ENCODE measurements at regions not wholly inside any gene's neighbourhood (a gene's known extent, or its start where the extent isn't known, plus 50 kb on each side); places are given as distances from the start of the nearest gene placed in this dataset.

DNA sequence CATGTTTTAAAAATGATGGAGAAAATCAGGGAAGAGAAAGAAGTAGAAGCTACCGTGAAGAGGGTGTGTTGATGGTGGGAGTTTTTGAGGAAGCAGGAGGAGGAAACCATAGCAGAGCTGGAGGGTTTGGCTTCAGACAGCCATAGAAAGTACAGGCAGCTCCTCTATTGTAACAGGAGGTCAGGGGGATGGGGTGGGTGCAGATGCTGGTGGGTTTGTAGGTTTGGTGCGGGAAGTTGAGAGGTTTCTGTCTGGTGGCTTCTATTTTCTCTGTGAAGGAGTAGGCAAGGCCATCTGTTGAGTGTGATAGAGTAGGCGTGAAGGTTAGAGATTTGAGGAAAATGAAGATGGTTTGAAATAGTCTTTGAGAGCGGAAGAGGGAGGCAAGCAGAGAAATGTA is 97.7 kb upstream of the TBC1D5 start:
- Histone ChIP-seq H3K27ac (ENCODE audit: insufficient read depth, low read depth, low read length, poor library complexity, severe bottlenecking) (no peak overlapping the region), H3K36me3 (ENCODE audit: control insufficient read depth, insufficient read depth, low read length) (no peaks in the 10 kb centered on the region), H3K27me3 (ENCODE audit: control insufficient read depth, insufficient read depth, low read length, poor library complexity, severe bottlenecking) (no peaks in the 10 kb centered on the region), H3K4me3 (ENCODE audit: insufficient read depth, low read depth, low read length) (no peak overlapping the region), H3K4me1 (ENCODE audit: control insufficient read depth, insufficient read depth, low read length) (no peaks in the 10 kb centered on the region), H3K9me3 (ENCODE audit: control insufficient read depth, low read length) (no peaks in the 10 kb centered on the region)
- 95 to 98% methylated on average over 4 of the region's 4 CpGs for WGBS, 2 experiments

- H3K27ac ChIP-seq (ENCODE audit: insufficient read depth, low read depth, low read length, poor library complexity, severe bottlenecking) = no peak overlapping the region
- no peaks in the 10 kb centered on the region for H3K36me3 ChIP-seq (ENCODE audit: control insufficient read depth, insufficient read depth, low read length)
- H3K9me3 ChIP-seq (ENCODE audit: control insufficient read depth, low read length) = no peaks in the 10 kb centered on the region
- no peak overlapping the region for H3K4me3 ChIP-seq (ENCODE audit: insufficient read depth, low read depth, low read length)
- no peaks in the 10 kb centered on the region for H3K4me1 ChIP-seq (ENCODE audit: control insufficient read depth, insufficient read depth, low read length)
- no peaks in the 10 kb centered on the region for H3K27me3 ChIP-seq (ENCODE audit: control insufficient read depth, insufficient read depth, low read length, poor library complexity, severe bottlenecking)
- 91% methylated on average over 3 to 4 of the region's 6 CpGs for WGBS, 2 experiments
These were observed 94.5 kb upstream of the TBC1D5 start for GRCh38 chr3:17836919-17837318.

DNA sequence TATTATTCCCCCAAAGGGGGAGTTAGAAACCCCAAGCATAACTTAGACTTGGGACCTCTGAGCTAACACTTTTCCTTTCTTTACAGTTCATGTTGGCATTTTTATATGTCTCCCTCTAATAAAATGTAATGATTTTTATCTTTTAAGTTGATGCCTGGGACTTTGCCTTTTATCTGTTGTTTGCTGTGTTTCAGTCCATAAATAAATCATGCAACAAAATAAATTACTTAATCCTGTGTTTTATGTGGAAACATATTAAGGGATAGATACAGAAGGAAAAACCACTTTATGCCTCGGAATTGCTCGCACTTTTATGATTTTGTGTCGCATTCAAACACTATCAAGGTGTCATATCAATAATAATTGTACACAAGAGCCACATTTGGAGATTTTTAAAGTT is 93.7 kb upstream of the TBC1D5 start:
- Histone ChIP-seq H3K36me3 (ENCODE audit: control insufficient read depth, insufficient read depth, low read length) (no peaks in the 10 kb centered on the region), H3K27me3 (ENCODE audit: control insufficient read depth, insufficient read depth, low read length, poor library complexity, severe bottlenecking) (no peaks in the 10 kb centered on the region), H3K4me3 (ENCODE audit: insufficient read depth, low read depth, low read length) (no peak overlapping the region), H3K27ac (ENCODE audit: insufficient read depth, low read depth, low read length, poor library complexity, severe bottlenecking) (no peak overlapping the region), H3K9me3 (ENCODE audit: control insufficient read depth, low read length) (no peaks in the 10 kb centered on the region), H3K4me1 (ENCODE audit: control insufficient read depth, insufficient read depth, low read length) (no peaks in the 10 kb centered on the region)
- 100% methylated on average over 3 of the region's 3 CpGs; no CpG with 5 or more reads in 1 of the 2 experiments for WGBS, 2 experiments

GRCh38 chr3:17833786-17834559 is 91.5 kb upstream of the TBC1D5 start:
- H3K9me3 ChIP-seq (ENCODE audit: control insufficient read depth, low read length) = no peaks in the 10 kb centered on the region

GRCh38 chr3:17832016-17832415 is 89.6 kb upstream of the TBC1D5 start:
- H3K27ac ChIP-seq (ENCODE audit: insufficient read depth, low read depth, low read length, poor library complexity, severe bottlenecking) = no peak overlapping the region
- no peaks in the 10 kb centered on the region for H3K27me3 ChIP-seq (ENCODE audit: control insufficient read depth, insufficient read depth, low read length, poor library complexity, severe bottlenecking)
- H3K4me3 ChIP-seq (ENCODE audit: insufficient read depth, low read depth, low read length) = no peak overlapping the region
- H3K4me1 ChIP-seq (ENCODE audit: control insufficient read depth, insufficient read depth, low read length) = no peaks in the 10 kb centered on the region
- WGBS, 2 experiments = 98 to 100% methylated on average over 2 of the region's 2 CpGs
- no peaks in the 10 kb centered on the region for H3K9me3 ChIP-seq (ENCODE audit: control insufficient read depth, low read length)
- H3K36me3 ChIP-seq (ENCODE audit: control insufficient read depth, insufficient read depth, low read length) = no peaks in the 10 kb centered on the region

More at GRCh38 chr3:17833786-17834559, 91.5 kb upstream of the TBC1D5 start:
- no peak overlapping the region for H3K4me3 ChIP-seq (ENCODE audit: insufficient read depth, low read depth, low read length)
- 89 to 95% methylated on average over 5 of the region's 5 CpGs for WGBS, 2 experiments
- H3K27ac ChIP-seq (ENCODE audit: insufficient read depth, low read depth, low read length, poor library complexity, severe bottlenecking) = no peak overlapping the region
- H3K27me3 ChIP-seq (ENCODE audit: control insufficient read depth, insufficient read depth, low read length, poor library complexity, severe bottlenecking) = no peaks in the 10 kb centered on the region
- H3K36me3 ChIP-seq (ENCODE audit: control insufficient read depth, insufficient read depth, low read length) = no peaks in the 10 kb centered on the region
- no peaks in the 10 kb centered on the region for H3K4me1 ChIP-seq (ENCODE audit: control insufficient read depth, insufficient read depth, low read length)

DNA sequence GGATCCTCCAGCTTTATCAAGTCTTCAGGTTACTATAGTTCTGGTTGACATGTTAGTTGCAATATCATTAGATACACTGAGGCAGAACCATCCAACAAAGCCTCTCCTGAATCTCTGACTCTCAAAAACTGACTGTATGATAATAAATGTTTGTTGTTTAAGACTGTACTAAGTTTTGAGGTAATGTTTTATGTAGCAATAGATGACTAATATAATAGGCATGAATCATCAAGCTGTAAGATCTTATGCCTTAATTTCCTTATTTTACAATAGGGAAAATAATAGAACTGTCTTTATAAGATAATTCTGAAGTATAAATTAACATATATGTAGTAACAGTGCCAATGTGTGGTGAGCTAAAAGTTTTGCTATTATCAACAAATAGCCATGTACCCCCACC is 88.9 kb upstream of the TBC1D5 start:
- Histone ChIP-seq H3K4me1 (ENCODE audit: control insufficient read depth, insufficient read depth, low read length) (no peaks in the 10 kb centered on the region), H3K4me3 (ENCODE audit: insufficient read depth, low read depth, low read length) (no peak overlapping the region), H3K27me3 (ENCODE audit: control insufficient read depth, insufficient read depth, low read length, poor library complexity, severe bottlenecking) (no peaks in the 10 kb centered on the region), H3K9me3 (ENCODE audit: control insufficient read depth, low read length) (no peaks in the 10 kb centered on the region), H3K36me3 (ENCODE audit: control insufficient read depth, insufficient read depth, low read length) (no peaks in the 10 kb centered on the region), H3K27ac (ENCODE audit: insufficient read depth, low read depth, low read length, poor library complexity, severe bottlenecking) (no peak overlapping the region)

DNA sequence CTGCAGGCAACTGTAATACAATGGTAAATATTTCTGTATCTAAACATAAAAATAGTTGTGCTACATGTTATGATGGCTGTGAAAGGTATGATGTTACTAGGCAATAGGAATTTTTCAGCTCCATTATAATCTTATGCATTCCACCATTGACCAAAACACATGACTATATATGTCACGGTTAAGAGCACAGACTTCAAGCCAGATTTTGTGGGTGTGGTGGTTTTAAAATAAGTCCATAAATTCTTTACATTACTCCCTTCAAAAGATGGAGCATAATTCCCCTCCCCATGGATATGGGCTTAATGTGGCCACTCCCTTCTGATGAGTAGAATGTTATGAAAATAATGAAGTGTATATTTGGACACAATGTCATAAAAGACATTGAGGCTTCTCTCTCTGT is 88.4 kb upstream of the TBC1D5 start:
- Histone ChIP-seq H3K4me3 (ENCODE audit: insufficient read depth, low read depth, low read length) (no peak overlapping the region), H3K27ac (ENCODE audit: insufficient read depth, low read depth, low read length, poor library complexity, severe bottlenecking) (no peak overlapping the region), H3K27me3 (ENCODE audit: control insufficient read depth, insufficient read depth, low read length, poor library complexity, severe bottlenecking) (no peaks in the 10 kb centered on the region), H3K9me3 (ENCODE audit: control insufficient read depth, low read length) (no peaks in the 10 kb centered on the region), H3K36me3 (ENCODE audit: control insufficient read depth, insufficient read depth, low read length) (no peaks in the 10 kb centered on the region), H3K4me1 (ENCODE audit: control insufficient read depth, insufficient read depth, low read length) (no peaks in the 10 kb centered on the region)
- no CpG with 5 or more reads among the region's 1 CpG for WGBS, 2 experiments

DNA sequence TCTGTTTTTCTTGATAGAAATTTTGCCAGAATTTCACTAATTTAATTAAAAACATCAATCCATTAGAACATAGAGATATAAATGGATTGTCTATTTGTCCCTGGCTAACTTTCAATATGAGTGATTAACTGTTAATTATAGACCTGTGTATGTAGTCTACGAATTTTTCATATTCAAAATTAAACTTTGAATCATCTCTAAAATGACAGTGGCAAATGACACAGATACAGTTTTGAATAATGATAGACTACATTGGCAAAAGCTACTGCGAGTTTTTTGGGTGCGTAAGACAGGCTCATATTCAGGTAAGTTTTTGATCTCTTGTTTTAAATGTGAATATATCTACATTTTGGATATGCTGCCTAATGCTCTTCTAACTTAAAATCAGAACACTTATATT is 86.0 kb upstream of the TBC1D5 start:
- Histone ChIP-seq H3K4me1 (ENCODE audit: control insufficient read depth, insufficient read depth, low read length) (no peaks in the 10 kb centered on the region), H3K27ac (ENCODE audit: insufficient read depth, low read depth, low read length, poor library complexity, severe bottlenecking) (no peak overlapping the region), H3K27me3 (ENCODE audit: control insufficient read depth, insufficient read depth, low read length, poor library complexity, severe bottlenecking) (no peaks in the 10 kb centered on the region), H3K36me3 (ENCODE audit: control insufficient read depth, insufficient read depth, low read length) (no peaks in the 10 kb centered on the region), H3K4me3 (ENCODE audit: insufficient read depth, low read depth, low read length) (no peak overlapping the region), H3K9me3 (ENCODE audit: control insufficient read depth, low read length) (no peaks in the 10 kb centered on the region)
- WGBS, 2 experiments = 95 to 100% methylated on average over 2 to 3 of the region's 3 CpGs

DNA sequence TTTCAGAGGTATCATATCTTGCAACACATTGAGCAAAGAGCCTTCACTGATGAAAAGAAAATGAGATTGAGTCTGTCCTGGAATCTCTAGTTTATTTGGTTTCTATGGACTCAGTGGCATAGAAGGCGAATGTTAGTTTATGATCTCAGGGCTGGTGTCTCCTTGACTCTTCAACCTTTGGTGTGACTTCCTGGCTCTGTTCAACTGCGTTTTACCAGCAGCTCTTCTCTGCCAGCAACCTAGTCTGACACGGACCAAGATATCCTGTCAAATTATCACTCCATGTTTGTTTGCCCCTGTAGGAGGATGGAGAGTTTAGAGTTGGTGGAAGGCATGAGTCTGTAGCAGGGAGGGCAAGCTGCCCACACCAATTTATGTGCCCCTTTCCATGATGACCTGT is 82.9 kb upstream of the TBC1D5 start:
- H3K36me3 ChIP-seq (ENCODE audit: control insufficient read depth, insufficient read depth, low read length) = no peaks in the 10 kb centered on the region
- H3K4me3 ChIP-seq (ENCODE audit: insufficient read depth, low read depth, low read length) = no peak overlapping the region
- no peaks in the 10 kb centered on the region for H3K4me1 ChIP-seq (ENCODE audit: control insufficient read depth, insufficient read depth, low read length)
- 87 to 92% methylated on average over 2 to 3 of the region's 3 CpGs for WGBS, 2 experiments
- no peaks in the 10 kb centered on the region for H3K27me3 ChIP-seq (ENCODE audit: control insufficient read depth, insufficient read depth, low read length, poor library complexity, severe bottlenecking)
- no peaks in the 10 kb centered on the region for H3K9me3 ChIP-seq (ENCODE audit: control insufficient read depth, low read length)
- no peak overlapping the region for H3K27ac ChIP-seq (ENCODE audit: insufficient read depth, low read depth, low read length, poor library complexity, severe bottlenecking)

DNA sequence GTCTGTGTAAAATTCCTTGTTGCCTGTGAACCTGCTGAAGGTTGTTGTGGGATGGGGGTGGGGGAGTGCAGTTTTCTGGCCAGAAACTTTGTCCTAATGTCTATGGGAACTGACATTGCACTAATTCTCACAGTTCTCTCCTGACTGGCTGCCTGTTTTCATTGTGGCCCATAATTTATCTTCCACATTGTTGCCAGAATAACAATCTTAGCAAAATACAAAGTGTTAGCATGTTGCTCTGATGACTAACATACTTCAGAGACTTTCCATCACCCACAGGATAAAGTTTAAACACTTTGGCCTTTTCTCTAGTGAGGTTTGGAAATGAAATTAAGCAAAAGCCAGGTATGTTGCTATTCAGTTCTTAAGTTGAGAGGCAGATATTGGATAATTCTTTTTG is 81.4 kb upstream of the TBC1D5 start:
- no peak overlapping the region for H3K4me3 ChIP-seq (ENCODE audit: insufficient read depth, low read depth, low read length)
- H3K27me3 ChIP-seq (ENCODE audit: control insufficient read depth, insufficient read depth, low read length, poor library complexity, severe bottlenecking) = no peaks in the 10 kb centered on the region
- H3K9me3 ChIP-seq (ENCODE audit: control insufficient read depth, low read length) = no peaks in the 10 kb centered on the region
- no peak overlapping the region for H3K27ac ChIP-seq (ENCODE audit: insufficient read depth, low read depth, low read length, poor library complexity, severe bottlenecking)
- H3K4me1 ChIP-seq (ENCODE audit: control insufficient read depth, insufficient read depth, low read length) = no peaks in the 10 kb centered on the region
- H3K36me3 ChIP-seq (ENCODE audit: control insufficient read depth, insufficient read depth, low read length) = no peaks in the 10 kb centered on the region

- no peaks in the 10 kb centered on the region for H3K27me3 ChIP-seq (ENCODE audit: control insufficient read depth, insufficient read depth, low read length, poor library complexity, severe bottlenecking)
- H3K27ac ChIP-seq (ENCODE audit: insufficient read depth, low read depth, low read length, poor library complexity, severe bottlenecking) = no peak overlapping the region
- H3K4me1 ChIP-seq (ENCODE audit: control insufficient read depth, insufficient read depth, low read length) = no peaks in the 10 kb centered on the region
- H3K4me3 ChIP-seq (ENCODE audit: insufficient read depth, low read depth, low read length) = no peak overlapping the region
- no peaks in the 10 kb centered on the region for H3K36me3 ChIP-seq (ENCODE audit: control insufficient read depth, insufficient read depth, low read length)
- no peaks in the 10 kb centered on the region for H3K9me3 ChIP-seq (ENCODE audit: control insufficient read depth, low read length)
- 89 to 95% methylated on average over 4 of the region's 4 CpGs for WGBS, 2 experiments
These were observed 80.6 kb upstream of the TBC1D5 start for GRCh38 chr3:17823036-17823435.
